Breast epithelium (tissue), 3 donors: ENCODE measurements at regions not wholly inside any gene's neighbourhood (a gene's known extent, or its start where the extent isn't known, plus 50 kb on each side); places are given as distances from the start of the nearest gene placed in this dataset.

Experiments used
- CTCF ChIP-seq, 3 donors: fragments of 450-650 bp; IDR thresholded peaks; one replicate each; pipeline ENCODE4 v1.5.1; 2016 to 2017; ENCODE audit warnings: antibody characterized with exemption in 3 of 3, mild to moderate bottlenecking in 3 of 3, moderate library complexity in 3 of 3
- POLR2A ChIP-seq: fragments of 450-650 bp; IDR thresholded peaks from one replicate; pipeline ENCODE4 v1.6.1; 2016; ENCODE audit warnings: antibody characterized with exemption, mild to moderate bottlenecking, moderate library complexity
- POLR2AphosphoS5 ChIP-seq, 3 donors: sonication (generic); formaldehyde crosslinking; IDR thresholded peaks; one replicate each; pipeline ENCODE4 v1.6.1; 2017; ENCODE audit warnings: antibody characterized with exemption in 3 of 3

- TF ChIP-seq POLR2A (no peak), CTCF (IDR thresholded peaks at IDR 0.05) (no peak), POLR2AphosphoS5 (IDR thresholded peaks at IDR 0.05) (no peak)
These were observed 196.2 kb upstream of the DYNLRB2 start for GRCh38 chr16:80344570-80344969.
